ENCODE measurements at regions not wholly inside any gene's neighbourhood (a gene's known extent, or its start where the extent isn't known, plus 50 kb on each side); places are given as distances from the start of the nearest gene placed in this dataset.
A peak's percentile ranks its signal among the peaks of the same experiment; 100 is the strongest.

DNA sequence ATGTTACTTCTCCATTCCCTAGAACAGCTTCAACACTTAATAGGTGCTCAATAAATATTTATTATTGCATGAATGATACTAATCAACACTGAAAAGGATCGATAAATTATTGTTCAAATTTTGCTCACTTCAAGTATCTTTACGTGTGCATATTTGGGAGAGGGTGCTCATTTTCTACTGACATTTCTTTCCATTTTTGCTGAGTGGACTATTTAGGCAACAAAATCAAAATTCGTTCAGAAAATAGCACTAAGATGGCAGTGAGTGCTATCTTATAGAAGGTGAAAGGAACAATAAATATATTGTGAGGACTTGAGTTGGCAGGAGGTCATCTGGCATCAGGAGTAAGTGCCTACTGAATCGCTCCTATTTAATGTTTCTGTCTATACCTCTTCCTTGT lies 501.9 kb upstream of the IRAK1BP1 start:
- TF ChIP-seq ZNF12 (CRISPR knock-in tag; IDR thresholded peaks at IDR 0.05) = no peak
- TF ChIP-seq ZBTB2 (CRISPR knock-in tag; IDR thresholded peaks at IDR 0.05; ENCODE audit: low read depth) = no peak
- TF ChIP-seq ZNF10 (CRISPR knock-in tag; IDR thresholded peaks at IDR 0.05; ENCODE audit: borderline replicate concordance, low read depth) = no peak
- TF ChIP-seq MAFK (conservative IDR thresholded peaks at IDR 0.05 in 1 of 2, IDR thresholded peaks at IDR 0.05 in 1 of 2; ENCODE audit: low read length in 2 of 2) = peak; percentile 84 to 95
- TF ChIP-seq MAFF (IDR thresholded peaks at IDR 0.05; ENCODE audit: low read depth, low read length) = peak; percentile 95
- 26% methylated on average over 4 of the region's 4 CpGs for WGBS (ENCODE audit: low lambda C conversion rate)
- in situ Hi-C loops (cut with HindIII; ENCODE audit: extremely low pct_ligation_motif_present, low pct_unique_long_range_greater_than_20kb) (no loop called here), intact Hi-C loops (cut with micrococcal nuclease; ENCODE audit: unreplicated experiment) (no loop called here)
- Histone ChIP-seq H3K9ac (ENCODE audit: insufficient read depth, low read depth, low read length) (no peak overlapping the region), H3K4me2 (ENCODE audit: low read depth, low read length) (no peak overlapping the region), H4K20me1 (ENCODE audit: insufficient read depth, low read length) (no peaks in the 10 kb centered on the region), H3K79me2 (ENCODE audit: insufficient read depth, low read length) (no peaks in the 10 kb centered on the region), H3K9me3 (ENCODE audit: low read length) (peaks cover 52% of the 10 kb centered on the region), H3K36me3 (replicated peaks in 1 of 2; ENCODE audit: control insufficient read depth in 1 of 2, insufficient read depth in 2 of 2, low read length in 2 of 2) (no peaks in the 10 kb centered on the region), H3K27me3 (ENCODE audit: control insufficient read depth in 1 of 2, insufficient read depth in 2 of 2, low read length in 2 of 2) (no peaks in the 10 kb centered on the region), H3K27ac (ENCODE audit: extremely low read length, insufficient read depth, low read length) (no peak overlapping the region), H2AFZ (ENCODE audit: low read length) (no peak overlapping the region), H3K4me1 (ENCODE audit: insufficient read depth, low read length) (no peaks in the 10 kb centered on the region), H3K4me3 (replicated peaks in 1 of 3; ENCODE audit: insufficient read depth in 1 of 3, low read depth in 2 of 3, low read length in 3 of 3) (no peak overlapping the region)
- ATAC-seq (no peak), FAIRE-seq (no peak), DNase-seq (ENCODE audit: low spot score) (no peak)
- CTCF ChIA-PET (ENCODE audit: low intra/inter-chr PET ratio, low total read pairs) = no interaction called here
- POLR2A ChIA-PET = no interaction called here
- no TSS peak for BruUV-seq (replicated peaks)

DNA sequence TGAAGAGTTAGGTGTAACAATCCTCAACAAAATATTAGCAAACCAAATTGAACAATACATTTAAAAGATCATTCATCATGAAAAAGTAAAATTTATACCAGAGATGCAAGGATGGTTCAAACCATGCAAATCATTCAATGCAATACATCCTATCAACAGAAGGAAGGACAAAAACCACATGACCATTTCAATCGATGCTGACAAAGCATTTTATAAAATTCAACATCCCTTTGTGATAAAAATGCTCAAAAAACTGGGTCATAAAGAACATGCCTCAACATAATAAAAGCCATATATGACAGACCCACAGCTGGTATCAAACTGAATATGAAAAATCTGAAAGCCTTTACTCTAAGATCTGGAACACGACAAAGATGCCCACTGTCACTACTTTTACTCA lies 490.3 kb upstream of the IRAK1BP1 start:
- ATAC-seq = no peak
- BruUV-seq (replicated peaks) = no TSS peak
- Histone ChIP-seq H3K36me3 (replicated peaks in 1 of 2; ENCODE audit: control insufficient read depth in 1 of 2, insufficient read depth in 2 of 2, low read length in 2 of 2) (no peaks in the 10 kb centered on the region), H3K79me2 (ENCODE audit: insufficient read depth, low read length) (no peaks in the 10 kb centered on the region), H3K27me3 (ENCODE audit: control insufficient read depth in 1 of 2, insufficient read depth in 2 of 2, low read length in 2 of 2) (no peaks in the 10 kb centered on the region), H2AFZ (ENCODE audit: low read length) (no peak overlapping the region), H3K4me3 (replicated peaks in 1 of 3; ENCODE audit: insufficient read depth in 1 of 3, low read depth in 2 of 3, low read length in 3 of 3) (no peak overlapping the region), H3K9ac (ENCODE audit: insufficient read depth, low read depth, low read length) (no peak overlapping the region), H3K4me1 (ENCODE audit: insufficient read depth, low read length) (no peaks in the 10 kb centered on the region), H3K4me2 (ENCODE audit: low read depth, low read length) (no peak overlapping the region), H4K20me1 (ENCODE audit: insufficient read depth, low read length) (no peaks in the 10 kb centered on the region), H3K9me3 (ENCODE audit: low read length) (peaks cover 89% of the 10 kb centered on the region), H3K27ac (ENCODE audit: extremely low read length, insufficient read depth, low read length) (no peak overlapping the region)
- ChIA-PET POLR2A (no interaction called here), CTCF (ENCODE audit: low intra/inter-chr PET ratio, low total read pairs) (no interaction called here)
- DNase-seq (ENCODE audit: low spot score) = no peak
- FAIRE-seq = no peak
- 0% methylated on average over 2 of the region's 2 CpGs for WGBS (ENCODE audit: low lambda C conversion rate)
- intact Hi-C loops (cut with micrococcal nuclease; ENCODE audit: unreplicated experiment) = no loop called here
- no peak for TF ChIP-seq HIC2 (CRISPR knock-in tag; IDR thresholded peaks at IDR 0.05; ENCODE audit: low read depth)
- peak; percentile 60 to 80 for TF ChIP-seq MAFK (conservative IDR thresholded peaks at IDR 0.05 in 1 of 2, IDR thresholded peaks at IDR 0.05 in 1 of 2; ENCODE audit: low read length in 2 of 2)
- TF ChIP-seq MAFF (IDR thresholded peaks at IDR 0.05; ENCODE audit: low read depth, low read length) = peak; percentile 66
- no peak for TF ChIP-seq ZNF703 (CRISPR knock-in tag; IDR thresholded peaks at IDR 0.05; ENCODE audit: borderline replicate concordance)
- in situ Hi-C loops (cut with HindIII; ENCODE audit: extremely low pct_ligation_motif_present, low pct_unique_long_range_greater_than_20kb) = no loop called here
